ENCODE measurements at regions not wholly inside any gene's neighbourhood (a gene's known extent, or its start where the extent isn't known, plus 50 kb on each side); places are given as distances from the start of the nearest gene placed in this dataset.

DNA sequence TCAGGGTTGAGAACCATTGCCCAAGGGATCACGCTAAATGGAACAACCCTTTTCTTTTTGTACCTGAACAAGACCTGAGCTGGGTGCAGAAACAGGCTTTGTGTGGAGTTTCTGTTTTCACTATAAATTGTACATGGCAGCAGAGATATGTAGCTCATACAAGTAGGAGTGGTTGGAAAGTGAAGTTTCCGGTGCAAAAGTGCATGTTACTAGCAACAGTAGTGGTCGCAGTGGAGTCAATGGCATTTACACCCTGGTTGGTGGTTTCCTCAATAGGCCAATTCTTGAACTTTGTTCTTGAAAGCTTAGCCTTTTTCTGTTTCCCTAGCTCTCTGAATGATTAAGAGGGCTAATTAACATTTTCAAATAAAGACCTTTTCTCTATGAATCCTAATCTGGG is 170.7 kb downstream of the NEBL start:
- intact Hi-C loops (cut with micrococcal nuclease): no loop called here
- ATAC-seq (no peak), DNase-seq (no peak)

DNA sequence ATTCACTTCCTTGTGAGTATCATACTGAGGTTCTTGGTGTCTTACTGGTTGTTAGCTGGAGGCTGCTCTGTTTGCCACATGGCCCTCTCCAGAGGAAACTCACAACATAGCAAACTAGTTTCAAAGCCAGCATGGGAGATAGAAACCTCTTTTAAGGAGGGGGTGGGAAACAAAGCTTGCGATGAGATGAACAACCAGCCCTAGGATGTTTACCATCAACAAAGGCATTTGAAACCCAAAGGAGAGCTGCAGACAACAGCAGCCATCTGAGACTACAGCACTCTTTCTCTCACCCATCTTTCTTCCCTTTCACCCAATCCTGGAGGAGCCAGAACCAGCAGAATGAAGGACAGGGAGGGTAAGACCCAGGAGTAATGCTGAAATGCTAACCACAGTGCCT is 182.1 kb downstream of the NEBL start:
- intact Hi-C loops (cut with micrococcal nuclease): no loop called here
- DNase-seq (no peak), ATAC-seq (no peak)

DNA sequence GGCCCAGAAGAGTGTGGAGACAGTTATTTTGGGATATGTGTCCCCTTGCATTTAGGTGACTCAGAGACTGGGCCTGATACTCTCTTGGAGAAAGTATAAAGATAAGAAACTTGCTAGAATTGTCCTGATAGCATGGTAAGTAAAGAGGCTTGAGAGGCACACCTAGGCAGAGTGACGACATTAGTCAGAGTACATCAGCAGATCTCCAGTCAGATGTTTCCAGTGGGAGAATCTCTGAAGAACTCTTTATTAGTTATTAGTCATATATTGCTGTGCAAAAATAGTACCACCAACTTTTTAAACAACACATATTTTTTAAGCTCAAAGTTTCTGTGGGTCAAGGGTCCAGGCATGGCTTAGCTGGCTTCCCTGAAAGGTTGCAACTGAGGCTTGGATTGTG is 182.6 kb downstream of the NEBL start:
- DNase-seq: no peak
- no peak for ATAC-seq
- intact Hi-C loops (cut with micrococcal nuclease): no loop called here

DNA sequence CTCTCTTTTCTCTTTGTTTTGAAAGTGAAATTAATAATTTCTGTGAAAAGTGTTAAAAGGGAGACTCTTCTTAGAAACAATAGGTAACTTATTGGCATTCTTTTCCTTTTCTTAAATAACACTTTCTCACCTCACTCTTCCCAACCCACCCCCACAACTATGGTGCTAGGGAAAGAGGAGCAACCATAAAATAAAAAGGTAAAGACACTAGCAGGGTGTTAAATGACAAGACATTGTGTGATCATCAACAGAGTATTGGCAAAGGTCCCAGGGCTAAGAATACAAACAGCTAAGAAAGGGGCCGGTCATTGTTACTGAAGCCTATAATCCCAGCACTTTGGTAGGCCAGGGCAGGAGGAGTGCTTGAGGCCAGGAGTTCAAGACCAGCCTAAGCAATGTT is 183.7 kb downstream of the NEBL start:
- ATAC-seq (no peak), DNase-seq (no peak)
- intact Hi-C loops (cut with micrococcal nuclease): no loop called here

DNA sequence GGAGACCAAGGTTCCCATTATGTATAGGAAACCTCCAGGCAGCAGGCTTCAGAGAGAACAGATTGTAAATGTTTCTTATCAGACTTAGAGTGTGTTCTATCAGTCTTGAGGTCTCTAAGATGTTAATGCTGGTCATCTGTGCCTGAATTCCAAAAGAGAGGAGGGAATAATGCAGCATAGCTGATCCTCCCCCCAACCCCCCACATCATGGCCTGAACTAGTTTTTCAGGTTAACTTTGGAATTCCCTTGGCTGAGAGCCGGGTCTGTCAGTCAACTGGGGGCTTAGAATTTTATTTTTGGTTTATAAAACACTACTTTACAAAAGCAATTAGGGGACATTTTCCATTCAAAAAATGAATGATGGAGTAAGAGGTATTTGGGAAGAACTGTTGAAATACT is 184.3 kb downstream of the NEBL start:
- intact Hi-C loops (cut with micrococcal nuclease): no loop called here
- DNase-seq: no peak
- ATAC-seq: no peak

DNA sequence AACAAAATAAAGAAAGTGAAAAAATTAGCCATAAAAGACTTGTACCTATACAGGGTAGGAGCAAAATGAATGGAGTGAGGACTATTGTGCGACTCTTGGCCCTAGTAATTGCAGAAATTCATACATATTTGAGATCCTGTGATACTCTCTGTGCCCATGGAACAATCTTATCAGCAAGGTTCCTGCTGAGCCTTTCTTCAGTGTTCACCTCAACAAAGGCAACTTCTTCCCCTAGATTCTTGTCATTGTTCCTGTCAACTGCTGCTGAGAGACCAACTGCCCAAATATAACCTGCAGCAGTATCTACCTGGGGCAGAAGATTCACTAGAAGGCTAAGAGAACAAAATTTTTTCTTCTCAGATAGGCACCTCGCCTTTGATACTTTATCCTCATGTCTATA is 187.4 kb downstream of the NEBL start:
- ATAC-seq (no peak), DNase-seq (no peak)
- intact Hi-C loops (cut with micrococcal nuclease): no loop called here

DNA sequence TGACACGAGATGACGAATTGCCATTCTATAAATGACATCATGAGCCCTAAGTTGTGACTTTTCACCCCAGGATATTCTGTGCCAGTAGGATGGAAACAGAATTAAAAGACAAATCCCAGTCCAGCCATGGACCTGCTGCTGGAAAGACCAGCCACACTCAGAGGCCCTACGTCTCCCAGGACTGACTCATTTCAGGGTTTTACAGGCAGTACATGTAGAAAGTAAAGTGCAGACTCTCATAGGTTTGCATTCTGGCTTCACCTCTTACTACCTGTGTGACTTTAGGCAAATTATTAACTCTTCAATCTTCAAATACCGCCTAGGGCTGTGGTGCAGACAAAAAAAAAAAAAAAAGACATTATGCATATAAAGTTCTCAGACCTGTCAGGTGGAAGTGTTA is 188.8 kb downstream of the NEBL start:
- ATAC-seq (no peak), DNase-seq (no peak)
- intact Hi-C loops (cut with micrococcal nuclease): no loop called here

DNA sequence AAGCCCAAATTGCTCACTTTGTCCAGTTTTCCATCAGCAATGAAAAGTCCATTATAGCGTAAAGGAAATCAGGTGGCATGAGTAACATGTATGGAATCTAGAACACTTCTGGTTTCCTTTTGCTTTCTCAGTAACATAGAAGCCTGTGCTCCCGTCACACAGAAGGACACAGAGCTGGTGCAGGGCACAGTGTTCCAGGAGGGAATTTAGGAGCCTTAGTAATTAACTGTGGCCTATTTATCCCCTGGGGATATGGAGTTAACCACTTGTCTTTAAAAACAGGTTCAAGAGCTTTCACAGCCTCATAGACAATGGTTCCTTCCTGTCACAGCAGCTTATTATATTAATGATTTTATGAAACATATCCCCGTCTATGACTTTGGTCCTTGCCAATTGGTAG is 189.9 kb downstream of the NEBL start:
- no peak for DNase-seq
- ATAC-seq: no peak
- intact Hi-C loops (cut with micrococcal nuclease): no loop called here

DNA sequence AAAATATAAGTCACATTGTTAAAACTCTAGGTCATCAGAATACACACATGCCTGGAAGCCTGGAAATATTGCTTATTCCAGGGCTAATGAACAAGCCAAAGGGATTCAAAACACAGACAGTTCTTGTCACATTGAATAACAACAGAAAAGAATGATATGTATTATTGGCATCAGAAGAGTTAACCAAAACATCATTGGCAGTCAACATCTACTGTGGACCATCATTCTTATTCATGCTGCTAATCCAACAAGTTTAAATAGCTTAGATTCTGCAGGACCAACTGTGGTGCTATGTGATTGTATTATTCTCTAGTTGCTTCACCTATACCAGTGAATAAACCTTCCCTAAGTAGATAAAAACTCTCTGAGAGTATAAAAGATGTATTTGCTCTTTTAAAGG is 198.3 kb downstream of the NEBL start:
- ATAC-seq: no peak
- intact Hi-C loops (cut with micrococcal nuclease): no loop called here
- DNase-seq: no peak

DNA sequence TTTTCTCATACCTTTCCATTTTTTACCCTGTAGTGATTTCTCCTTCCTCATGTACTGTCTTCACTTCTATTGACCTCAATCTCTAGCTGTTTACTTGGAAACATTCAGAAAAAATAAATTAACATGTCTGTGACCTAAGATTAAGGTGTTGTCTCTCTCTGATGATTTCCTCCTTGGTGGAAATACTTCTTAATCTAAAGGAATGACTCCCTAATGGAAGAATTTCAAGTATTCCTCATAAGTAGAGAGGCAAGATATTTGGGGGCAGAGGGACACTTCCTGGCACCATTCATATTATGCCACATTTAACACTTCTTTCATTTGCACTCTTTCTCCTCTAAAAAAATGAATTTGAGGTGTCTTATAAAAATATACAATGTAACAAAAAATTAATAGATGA is 202.8 kb downstream of the NEBL start:
- ATAC-seq (no peak), DNase-seq (no peak)
- intact Hi-C loops (cut with micrococcal nuclease): no loop called here

DNA sequence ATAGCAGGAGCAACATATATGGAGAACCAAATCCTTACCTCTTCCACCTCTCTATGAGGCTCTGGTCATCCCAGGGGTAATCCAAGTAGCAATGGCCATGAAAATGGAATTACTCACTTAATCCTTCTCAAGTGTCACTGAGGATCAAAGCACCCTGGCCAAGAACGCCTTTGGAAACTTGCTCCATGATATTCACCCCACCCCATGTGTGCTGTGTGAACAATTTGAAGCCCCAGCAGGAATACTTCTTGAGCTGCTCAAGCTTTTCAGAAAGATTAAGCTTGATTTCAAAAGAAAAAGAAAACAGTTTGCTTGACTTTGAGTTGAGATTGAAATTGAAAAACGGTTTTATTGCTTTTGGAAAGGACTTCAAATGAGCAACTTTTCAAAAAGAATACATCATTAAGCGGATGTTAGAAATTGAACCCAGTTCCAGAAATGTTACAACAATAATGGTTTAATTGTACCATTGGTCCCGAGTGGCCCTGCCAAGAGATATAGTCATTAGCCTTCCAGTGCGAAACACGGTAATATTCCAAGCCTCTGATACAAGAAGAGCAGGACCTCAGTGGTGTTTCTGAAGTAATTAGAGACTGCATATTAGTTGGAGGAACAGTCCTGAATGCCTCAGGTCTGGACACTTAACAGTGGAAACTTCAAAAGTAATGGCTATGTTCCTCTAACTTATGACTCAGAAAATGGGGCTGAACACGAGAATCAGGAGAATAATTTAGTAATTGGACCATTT is 208.1 kb downstream of the NEBL start:
- ATAC-seq (peak; percentile 64), DNase-seq (no peak)
- intact Hi-C loops (cut with micrococcal nuclease): no loop called here

DNA sequence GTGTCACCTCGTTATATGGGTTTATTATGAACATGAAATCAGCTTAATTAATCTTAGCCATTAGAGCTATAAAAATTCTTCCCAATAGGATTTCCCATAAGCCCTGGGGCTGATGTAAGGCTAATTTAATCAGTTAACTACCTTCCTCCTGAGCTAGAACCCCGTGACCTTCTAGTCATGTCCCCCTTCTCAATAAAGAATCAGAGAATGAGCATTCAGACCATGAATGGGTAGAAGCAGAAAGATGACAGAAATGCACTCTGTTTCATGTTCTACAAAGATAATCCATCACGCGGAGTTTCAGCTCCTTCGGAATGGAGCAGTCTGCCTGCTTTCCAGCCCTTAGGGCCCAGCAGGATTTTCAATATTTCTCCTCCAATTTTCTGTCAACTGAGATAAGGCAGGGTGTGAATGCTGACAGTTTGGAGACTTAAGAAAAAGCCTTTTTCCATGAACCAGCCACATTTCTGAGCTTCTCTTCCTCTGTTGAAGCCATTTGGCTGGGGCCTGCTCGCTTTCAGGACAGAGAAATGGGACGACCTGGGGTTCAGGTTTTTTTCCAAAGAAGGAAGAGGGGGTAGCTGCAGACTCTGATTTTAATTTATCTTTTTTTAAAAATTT is 211.0 kb downstream of the NEBL start:
- DNase-seq (no peak), ATAC-seq (peak; percentile 72)
- intact Hi-C loops (cut with micrococcal nuclease): no loop called here

DNA sequence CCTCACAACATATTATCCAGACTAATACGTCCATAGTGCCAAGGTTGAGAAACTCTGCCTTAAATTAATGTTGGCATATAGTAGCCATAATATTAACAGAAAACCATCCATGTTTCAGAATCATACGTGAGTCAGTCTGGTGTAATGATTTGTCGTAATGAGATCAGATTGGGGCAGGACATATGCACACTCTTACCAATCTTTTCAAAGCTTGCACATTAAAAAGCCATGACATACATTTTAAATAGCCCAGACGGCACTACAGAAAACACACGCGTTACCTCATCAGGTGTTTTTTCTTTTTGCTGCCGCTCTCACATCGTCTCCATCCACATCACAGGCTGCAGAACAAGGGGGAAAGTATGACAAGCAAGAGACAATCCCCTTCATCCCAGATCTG is 211.6 kb downstream of the NEBL start:
- DNase-seq (no peak), ATAC-seq (no peak)
- intact Hi-C loops (cut with micrococcal nuclease): no loop called here

DNA sequence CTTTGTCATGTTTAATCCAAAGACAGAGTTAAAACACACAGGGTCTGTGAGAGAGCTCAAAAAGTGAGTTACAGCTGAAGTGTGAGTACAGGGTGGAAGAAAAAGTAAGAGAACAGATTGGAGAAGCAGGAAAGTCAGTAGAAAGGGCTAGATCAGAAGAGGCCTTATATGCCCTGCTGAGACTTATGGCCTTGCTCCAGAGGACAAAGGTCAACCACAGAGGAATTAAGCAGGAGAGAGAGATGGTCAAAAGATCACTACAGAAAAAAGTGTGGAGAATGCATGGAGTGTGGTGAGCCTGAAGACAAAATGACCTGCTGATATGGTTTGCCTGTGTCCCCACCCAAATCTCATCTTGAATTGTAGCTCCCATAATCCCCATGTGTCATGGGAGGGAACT is 213.8 kb downstream of the NEBL start:
- no peak for DNase-seq
- intact Hi-C loops (cut with micrococcal nuclease): no loop called here
- no peak for ATAC-seq

DNA sequence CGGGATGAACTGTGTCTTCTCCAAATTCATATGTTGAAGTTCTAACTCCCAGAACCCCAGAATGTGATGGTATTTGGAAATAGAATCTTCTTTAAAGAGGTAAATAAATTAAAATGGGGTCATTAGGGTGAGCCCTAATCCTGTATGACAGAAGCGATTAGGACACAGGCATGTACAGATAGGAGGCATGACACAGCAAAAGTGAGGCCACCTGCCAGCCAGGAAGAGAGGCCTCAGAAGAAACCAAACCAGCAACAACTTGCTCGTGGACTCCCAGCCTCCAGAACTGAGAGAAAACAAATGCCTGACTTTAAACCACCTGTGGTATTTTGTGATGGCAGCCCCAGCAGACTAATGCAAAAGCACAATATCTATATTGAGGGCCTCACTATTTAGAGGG is 214.3 kb downstream of the NEBL start:
- no peak for ATAC-seq
- no peak for DNase-seq
- intact Hi-C loops (cut with micrococcal nuclease): no loop called here

DNA sequence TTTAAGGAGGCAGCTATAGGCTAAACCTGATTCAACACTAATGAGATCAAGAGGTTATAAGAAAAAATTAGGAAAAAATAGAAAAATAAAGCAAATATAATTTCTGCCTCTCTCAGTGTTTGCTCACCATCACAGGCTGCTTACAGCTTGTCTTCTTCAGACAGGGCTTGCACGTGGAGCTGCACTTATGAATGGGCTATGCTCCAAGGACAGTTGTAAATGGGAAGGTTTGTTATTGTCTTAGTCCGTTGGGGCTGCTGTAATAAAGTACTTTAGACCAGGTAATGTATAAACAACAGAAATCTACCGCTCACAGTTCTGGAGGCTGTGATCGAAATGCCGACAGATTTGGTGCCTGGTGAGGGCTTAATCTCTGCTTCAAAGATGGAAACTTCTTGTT is 219.8 kb downstream of the NEBL start:
- ATAC-seq (no peak), DNase-seq (no peak)
- intact Hi-C loops (cut with micrococcal nuclease): no loop called here

DNA sequence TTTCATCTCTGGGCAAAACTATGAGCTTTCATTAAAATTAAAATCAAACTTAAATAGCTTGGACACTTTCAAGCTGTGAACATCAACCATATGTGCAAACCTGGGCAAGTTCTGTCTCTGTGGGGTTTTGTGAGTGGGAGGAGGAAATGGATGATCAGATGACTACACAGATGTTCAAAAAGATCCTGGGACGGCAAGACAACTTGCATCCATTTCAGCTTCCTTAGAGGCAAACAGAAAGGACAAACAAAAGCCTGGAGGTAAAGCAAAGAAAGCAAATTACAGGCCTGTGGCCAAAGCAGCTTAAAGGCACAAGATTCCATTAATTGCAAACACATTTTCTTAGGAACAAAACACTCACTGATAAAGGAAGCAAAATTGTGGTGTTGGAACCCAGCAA is 222.2 kb downstream of the NEBL start:
- DNase-seq (no peak), ATAC-seq (peak; percentile 42)
- intact Hi-C loops (cut with micrococcal nuclease): no loop called here

DNA sequence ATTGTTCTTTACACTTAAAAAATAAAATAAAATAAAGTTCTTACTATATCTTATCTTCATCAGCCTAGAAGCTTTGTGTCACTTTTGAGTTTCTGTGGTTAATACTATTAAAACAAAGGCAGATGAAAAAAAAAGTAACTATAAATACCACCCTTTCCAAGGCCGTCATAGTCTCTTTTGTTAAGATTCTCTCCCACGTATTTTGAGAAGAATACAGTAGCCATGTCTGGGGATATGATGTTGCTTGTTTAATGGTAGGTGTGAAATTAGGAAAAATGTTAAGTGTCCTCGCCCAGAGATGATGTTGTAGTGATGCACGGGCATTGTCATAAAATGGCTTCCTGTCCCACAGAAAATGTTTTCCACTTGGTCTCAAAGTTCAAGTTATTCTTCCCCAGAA is 223.9 kb downstream of the NEBL start:
- intact Hi-C loops (cut with micrococcal nuclease): no loop called here
- ATAC-seq (no peak), DNase-seq (no peak)

DNA sequence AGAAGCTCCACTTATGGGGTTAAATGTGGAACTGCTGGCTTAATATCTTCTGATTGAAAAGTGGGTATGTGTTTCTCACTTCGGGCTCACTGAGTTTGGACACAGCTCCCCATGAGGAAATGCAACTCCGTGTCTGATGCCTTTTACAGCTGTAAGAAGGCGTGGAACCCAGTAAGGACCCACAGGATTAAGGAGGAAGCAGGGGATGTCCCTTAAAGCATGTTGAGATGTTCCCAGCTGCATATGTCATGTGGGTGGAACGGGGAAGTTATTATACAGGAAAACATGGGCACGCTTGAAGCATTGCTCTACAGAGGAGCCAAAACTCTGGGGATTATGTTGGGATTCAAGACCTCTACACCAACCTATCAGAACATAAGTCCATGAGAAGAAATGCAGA is 224.4 kb downstream of the NEBL start:
- intact Hi-C loops (cut with micrococcal nuclease): no loop called here
- ATAC-seq (peak; percentile 80), DNase-seq (no peak)

DNA sequence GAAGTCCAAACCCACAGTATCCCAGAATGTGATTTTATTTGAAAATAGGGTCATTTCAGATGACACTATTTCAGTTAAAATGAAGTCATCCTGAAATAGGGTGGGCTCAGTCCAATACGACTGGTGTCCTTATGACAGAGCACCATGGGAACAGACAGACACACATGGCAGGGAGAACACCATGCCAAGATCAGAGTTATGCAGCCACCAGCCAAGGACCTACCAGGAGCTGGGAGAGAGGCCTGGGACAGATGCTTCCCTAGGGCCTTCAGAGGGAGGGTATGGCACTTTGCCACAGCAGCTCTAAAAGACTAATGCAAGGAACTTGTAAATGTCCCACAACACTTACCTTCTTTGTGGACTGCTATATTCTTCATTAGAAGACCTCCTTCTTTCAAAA is 226.5 kb downstream of the NEBL start:
- intact Hi-C loops (cut with micrococcal nuclease): no loop called here
- ATAC-seq (peak; percentile 56), DNase-seq (no peak)

DNA sequence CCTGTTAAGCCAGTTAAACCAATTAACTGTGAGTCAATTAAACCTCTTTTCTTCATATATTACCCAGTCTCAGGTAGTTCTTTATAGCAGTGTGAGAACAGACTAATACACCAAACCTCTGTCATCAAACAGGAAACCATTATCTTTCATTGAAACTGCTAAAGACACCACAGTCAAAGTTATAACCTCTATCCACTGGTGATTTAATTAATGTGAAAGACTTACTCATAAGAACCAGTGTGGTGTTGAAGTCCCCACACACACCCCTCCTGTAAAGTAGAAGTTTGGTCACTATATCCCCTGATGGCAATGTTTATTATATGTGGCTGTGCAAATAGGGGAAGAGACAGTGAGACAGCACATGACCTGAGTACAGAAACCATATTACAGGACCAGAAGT is 228.1 kb downstream of the NEBL start:
- DNase-seq: no peak
- no peak for ATAC-seq
- intact Hi-C loops (cut with micrococcal nuclease): no loop called here

DNA sequence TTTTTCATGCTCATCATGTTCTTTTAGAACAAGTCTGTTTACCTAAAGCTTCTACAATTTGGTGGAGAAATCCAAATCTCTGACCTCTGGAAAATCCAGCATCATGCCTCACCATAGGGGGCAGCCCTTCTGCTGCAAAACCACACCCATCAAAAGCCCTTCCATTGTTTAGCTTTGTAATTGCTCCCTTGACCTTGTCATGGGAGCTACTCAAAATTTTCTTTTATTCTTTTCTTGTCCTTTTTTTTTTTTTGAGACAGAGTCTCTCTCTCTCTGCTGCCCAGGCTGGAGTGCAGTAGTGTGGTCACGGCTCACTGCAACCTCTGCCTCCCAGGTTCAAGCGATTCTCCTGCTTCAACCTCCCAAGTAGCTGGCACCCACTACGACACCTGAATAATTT is 234.4 kb downstream of the NEBL start:
- ATAC-seq (no peak), DNase-seq (no peak)
- intact Hi-C loops (cut with micrococcal nuclease): no loop called here
